Endometrium (tissue), 2 donors: ENCODE measurements at regions not wholly inside any gene's neighbourhood (a gene's known extent, or its start where the extent isn't known, plus 50 kb on each side); places are given as distances from the start of the nearest gene placed in this dataset.

Experiments used
- FAIRE-seq: peaks from 2 replicates; lab custom pipeline; 2012; peaks lifted over from hg19 to GRCh38; lab: Jason Lieb, UNC
- donor health status: control.
- donor health status: control.

GRCh38 chr6:170031684-170032121 is 259.2 kb downstream of the DLL1 start:
- no peak for FAIRE-seq

DNA sequence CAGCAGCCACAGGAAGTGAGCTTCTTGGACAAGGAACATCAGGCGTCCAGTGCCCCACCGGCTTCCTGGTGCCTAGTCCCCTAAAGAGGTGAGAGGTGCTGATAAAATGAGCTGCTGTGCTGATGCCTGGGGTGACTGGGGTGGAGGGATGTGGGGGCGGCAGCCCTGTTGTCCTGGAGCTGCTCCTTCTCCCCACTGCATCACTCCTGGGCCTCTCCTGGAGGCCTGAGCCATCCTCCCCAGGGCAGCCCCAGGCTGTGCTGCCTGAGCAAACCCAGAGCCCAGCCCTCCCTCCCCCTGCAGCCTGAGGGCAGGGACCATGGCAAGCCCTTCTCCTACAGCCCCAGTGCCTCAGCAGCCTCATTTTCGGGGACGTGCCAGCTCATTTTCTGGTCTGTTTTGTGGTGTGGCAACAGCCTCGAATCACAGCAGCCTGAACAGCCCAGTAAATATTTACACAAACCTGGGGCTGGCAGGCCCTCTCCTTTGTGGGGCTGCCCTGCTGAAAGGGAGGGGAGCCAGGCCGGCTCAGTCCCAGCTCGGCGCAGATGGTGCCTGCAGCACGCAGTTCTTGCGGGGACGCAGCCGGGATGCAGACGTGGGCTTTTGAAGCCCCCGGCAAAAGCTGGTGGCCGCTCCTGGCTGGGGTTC is 259.9 kb downstream of the DLL1 start:
- no peak for FAIRE-seq

- FAIRE-seq: no peak
These were observed 260.5 kb downstream of the DLL1 start for GRCh38 chr6:170030284-170030815.

DNA sequence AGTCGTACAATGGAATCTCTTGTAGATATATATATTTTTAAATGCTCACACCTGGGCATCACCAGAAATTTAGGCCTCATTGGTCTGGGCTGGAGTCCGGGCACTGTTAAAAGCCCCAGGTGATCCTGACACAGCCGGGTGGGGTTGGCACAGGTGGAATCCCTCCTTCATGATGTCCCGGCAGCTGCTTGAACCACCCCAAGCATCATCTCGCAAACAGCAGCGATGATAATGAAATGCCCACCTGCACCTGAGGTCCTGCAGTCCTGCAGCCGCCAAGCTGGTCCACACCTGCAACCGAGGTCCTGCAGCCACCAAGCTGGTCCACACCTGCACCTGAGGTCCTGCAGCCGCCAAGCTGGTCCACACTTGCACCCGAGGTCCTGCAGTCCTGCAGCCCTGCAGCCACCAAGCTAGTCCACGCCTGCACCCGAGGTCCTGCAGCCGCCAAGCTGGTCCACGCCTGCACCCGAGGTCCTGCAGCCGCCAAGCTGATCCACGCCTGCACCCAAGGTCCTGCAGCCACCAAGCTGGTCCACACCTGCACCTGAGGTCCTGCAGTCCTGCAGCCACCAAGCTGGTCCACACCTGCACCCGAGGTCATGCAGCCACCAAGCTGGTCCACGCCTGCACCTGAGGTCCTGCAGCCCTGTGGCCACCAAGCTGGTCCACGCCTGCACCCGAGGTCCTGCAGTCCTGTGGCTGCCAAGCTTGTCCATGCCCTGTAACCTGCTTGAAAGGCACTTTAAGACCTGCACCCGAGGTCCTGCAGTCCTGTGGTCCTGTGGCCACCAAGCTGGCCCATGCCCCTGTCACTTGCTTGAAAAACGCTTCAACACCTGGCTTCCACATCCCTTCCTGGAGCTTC is 261.2 kb downstream of the DLL1 start:
- no peak for FAIRE-seq

- no peak for FAIRE-seq
These were observed 262.1 kb downstream of the DLL1 start for GRCh38 chr6:170028629-170029345.

GRCh38 chr6:170027647-170028043 is 263.2 kb downstream of the DLL1 start:
- no peak for FAIRE-seq

DNA sequence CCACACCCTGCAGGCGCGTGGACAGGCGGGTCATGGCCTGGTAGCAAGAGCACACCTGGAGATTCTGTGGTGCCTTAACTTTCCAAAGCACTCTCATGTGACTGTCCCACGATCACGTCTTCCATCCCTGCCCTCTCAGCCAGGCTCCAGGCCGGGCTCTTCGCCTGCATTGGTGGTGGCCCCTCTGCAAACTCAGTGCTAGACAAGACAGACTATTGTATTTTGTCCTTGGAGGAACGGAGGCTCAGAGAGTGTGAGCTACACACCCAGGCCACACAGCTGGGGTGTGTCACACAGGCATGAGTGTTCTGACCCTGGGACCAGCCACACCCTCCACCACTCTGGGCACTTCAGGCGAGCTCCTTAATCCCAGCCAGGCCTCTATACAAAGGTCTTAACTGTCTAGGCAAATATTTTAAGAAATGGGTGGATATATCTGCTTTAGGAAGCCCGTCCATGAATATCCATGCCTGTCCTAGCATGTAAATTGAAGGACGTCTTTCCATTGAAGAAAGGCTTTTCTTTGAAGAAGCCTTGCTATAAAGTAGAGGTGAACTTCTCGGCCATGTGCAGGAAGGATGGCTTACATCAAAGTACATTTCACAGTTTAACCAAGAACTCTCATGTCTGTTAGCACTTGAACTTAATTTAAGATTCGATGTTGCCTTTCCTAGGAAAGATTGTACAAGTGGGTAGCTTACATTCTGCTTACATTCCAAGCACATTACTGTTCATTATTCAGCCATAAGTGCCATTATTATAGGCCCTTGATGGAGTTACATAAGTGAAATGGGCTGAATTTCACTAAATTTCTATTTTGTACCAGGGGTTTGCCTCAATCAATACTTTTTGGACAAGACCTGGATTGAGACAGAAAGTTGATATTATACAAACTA is 263.9 kb downstream of the DLL1 start:
- FAIRE-seq: no peak

DNA sequence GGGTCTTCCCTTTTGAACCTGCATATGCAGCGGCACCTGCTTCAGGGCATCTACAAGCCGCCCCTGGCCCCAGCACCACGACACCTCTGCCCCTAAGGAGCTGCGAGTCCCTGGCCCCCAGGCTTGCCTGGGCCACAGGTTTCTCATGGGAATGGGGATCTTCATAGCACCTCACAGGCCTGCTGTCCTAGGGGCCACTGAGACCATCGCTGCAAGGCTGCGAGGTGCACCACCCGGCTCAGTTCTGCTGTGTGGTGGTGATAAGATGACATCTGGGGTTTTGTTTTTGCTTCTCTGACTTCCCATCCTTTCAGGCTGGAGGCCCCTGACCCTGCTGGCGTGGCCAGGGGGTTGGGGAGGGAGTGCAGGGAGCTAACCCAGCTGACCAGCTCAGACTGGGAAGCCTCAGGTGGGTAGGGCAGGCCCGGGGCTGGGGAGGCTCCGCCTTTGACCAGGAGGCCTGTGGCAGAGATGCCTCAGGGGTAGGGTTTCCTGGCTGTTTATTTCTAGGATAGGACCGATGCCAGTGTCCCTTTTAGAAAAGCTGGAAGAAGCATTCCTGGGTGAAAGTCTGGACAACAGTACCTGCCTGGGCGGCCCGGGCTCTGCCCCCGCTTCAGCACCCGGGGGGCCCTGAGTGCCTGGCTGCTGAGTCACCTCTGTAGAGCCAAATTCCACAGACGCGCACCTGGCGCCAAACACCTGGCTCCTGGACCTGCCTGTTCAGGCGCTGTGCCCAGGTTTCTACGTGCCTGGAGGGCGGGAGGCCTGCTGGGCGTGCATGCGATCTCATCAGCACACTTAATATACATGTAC is 264.7 kb downstream of the DLL1 start:
- FAIRE-seq: no peak

GRCh38 chr6:170025341-170025911 is 265.5 kb downstream of the DLL1 start:
- no peak for FAIRE-seq

- FAIRE-seq: peak; percentile 98
These were observed 265.9 kb downstream of the DLL1 start for GRCh38 chr6:170024940-170025339.

DNA sequence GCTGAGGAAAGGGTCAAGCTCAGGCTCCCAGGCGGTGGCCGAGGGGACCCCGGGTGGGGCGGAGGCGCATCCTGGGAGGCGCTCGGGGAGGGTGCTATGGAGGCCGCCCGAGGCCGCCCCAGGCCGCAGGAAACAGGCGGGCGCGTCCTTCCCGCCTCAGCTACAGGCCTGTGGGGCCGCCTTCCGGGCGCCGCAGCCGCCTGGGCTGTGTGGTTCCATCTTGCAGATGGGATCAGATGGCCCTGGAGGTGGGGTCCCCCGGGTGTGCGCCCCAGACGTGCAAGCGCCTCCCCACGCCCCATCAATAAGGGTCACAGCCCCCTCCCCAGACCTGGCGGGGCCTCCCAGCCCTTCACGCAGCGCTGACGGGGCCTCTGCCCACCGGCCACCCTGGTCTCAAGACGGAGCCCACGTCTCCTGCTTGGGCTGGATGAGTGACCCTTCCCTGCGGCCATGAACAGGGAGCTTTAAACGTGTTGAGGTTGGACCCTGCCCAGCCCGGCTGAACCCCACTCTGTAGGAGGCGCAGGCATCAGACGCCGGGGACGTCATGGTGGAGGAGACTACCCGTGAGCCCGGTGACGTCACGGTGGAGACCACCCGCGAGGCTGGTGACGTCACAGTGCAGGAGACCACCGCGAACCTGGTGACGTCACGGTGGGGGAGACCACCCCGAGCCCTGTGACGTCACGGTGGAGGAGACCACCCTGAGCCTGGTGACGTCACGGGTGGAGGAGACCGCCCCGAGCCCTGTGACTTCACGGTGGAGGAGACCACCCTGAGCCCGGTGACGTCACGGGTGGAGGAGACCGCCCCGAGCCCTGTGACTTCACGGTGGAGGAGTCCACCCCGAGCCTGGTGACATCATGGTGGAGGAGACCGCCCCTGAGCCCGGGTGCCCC is 267.0 kb downstream of the DLL1 start:
- no peak for FAIRE-seq

GRCh38 chr6:170022827-170023619 is 267.9 kb downstream of the DLL1 start:
- no peak for FAIRE-seq

DNA sequence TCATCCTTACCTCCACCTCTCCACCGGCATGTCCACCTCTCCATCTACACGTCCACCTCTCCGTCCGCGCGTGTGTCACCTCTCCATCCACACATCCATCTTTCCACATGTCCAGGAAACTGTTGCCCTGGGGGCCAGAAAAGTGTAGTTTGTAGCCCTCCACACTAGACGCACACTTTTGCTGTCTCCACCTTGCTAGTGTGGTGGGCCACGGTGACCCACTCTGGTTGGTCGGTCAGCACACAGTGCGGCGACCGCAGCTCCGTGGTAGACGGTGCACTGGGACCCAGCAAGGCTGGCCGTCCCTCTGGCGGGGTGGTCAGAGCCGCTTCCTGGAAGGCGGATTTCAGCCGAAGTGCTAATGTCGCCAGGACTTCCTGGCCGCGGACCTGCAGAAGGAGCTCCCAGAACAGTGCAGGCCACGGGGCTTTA is 268.6 kb downstream of the DLL1 start:
- FAIRE-seq: no peak

- no peak for FAIRE-seq
These were observed 269.3 kb downstream of the DLL1 start for GRCh38 chr6:170021579-170021978.

- FAIRE-seq: no peak
These were observed 268.6 kb downstream of the ERMARD start for GRCh38 chr6:170019818-170020583.

DNA sequence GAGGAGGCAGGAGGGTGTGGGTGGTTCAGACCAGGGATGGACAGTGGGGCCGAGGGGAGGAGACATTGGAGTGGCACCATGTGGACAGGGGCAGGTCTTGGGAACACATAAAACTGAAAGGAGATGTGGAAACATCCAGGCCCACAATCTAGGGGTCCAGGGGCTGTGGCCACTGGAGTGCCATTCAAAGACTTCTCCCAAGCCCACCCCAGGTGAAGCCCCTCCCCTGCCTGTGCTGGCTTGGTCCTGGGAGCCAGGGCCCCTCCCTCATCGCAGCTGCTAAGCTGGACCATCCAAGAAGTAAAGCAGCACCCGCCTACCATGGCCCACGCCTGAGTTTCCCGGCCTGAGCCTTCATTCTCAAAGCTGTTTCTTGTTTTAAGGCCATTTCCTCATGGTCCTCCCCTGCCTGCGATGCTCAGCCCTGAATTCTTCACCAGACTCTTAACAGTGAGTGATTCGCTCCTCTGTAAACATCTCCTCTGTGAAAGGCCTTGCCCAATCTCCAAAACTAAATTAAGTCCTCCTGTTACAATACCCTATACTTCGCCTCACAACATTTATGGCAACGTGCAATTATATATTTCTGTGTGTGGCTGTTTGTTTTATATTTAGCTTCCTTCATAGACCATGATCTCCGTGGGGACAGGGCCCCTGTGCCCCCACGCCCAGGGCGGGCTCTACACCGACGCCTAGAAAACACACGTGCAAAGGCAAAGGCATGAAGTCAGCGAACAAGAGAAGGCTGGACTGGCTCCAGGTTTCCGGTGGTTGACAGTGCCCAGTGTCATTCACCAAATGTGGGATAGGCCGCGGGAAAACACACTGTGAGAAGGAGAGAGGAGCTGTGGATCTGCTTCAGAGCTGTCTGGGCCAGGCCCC is 267.8 kb downstream of the ERMARD start:
- no peak for FAIRE-seq
